ENCODE measurements at regions not wholly inside any gene's neighbourhood (a gene's known extent, or its start where the extent isn't known, plus 50 kb on each side); places are given as distances from the start of the nearest gene placed in this dataset.

DNA sequence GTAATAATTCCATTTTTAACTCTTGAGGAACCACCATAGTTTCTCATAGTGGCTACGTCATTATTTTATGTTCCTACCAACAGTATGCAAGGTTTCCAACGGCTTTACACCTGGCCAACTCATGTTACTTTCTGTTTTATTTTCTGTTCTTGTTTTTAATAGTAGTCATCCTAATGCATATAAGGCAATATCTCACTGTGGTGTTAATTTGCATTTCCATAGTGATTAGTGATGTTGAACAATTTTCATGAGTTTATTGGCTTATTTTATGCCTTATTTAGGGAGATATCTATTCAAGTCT lies 465.5 kb upstream of the KLF6 start:
- Histone ChIP-seq H4K20me1 (ENCODE audit: insufficient read depth, low read length) (no peaks in the 10 kb centered on the region), H3K27me3 (ENCODE audit: insufficient read depth, low read length, poor library complexity) (no peaks in the 10 kb centered on the region), H3K4me2 (ENCODE audit: insufficient read depth, low read length) (no peak overlapping the region), H3K4me3 (ENCODE audit: low read depth in 1 of 2, low read length in 2 of 2) (no peak overlapping the region), H3K9me3 (ENCODE audit: insufficient read depth, low read length, severe bottlenecking) (no peaks in the 10 kb centered on the region), H3K79me2 (ENCODE audit: insufficient read depth, low read length) (no peaks in the 10 kb centered on the region), H3K27ac (ENCODE audit: low read length) (no peak overlapping the region), H3K9ac (ENCODE audit: low read depth, low read length) (no peak overlapping the region), H3K36me3 (ENCODE audit: insufficient read depth, low read length) (no peaks in the 10 kb centered on the region), H2AFZ (ENCODE audit: low read depth, low read length) (no peak overlapping the region), H3K4me1 (ENCODE audit: insufficient read depth, low read length) (no peaks in the 10 kb centered on the region)
- TF ChIP-seq EZH2 (IDR thresholded peaks at IDR 0.05; ENCODE audit: borderline replicate concordance, low read depth, low read length, severe bottlenecking) = no peak
- TF ChIP-seq, protein P1, sequence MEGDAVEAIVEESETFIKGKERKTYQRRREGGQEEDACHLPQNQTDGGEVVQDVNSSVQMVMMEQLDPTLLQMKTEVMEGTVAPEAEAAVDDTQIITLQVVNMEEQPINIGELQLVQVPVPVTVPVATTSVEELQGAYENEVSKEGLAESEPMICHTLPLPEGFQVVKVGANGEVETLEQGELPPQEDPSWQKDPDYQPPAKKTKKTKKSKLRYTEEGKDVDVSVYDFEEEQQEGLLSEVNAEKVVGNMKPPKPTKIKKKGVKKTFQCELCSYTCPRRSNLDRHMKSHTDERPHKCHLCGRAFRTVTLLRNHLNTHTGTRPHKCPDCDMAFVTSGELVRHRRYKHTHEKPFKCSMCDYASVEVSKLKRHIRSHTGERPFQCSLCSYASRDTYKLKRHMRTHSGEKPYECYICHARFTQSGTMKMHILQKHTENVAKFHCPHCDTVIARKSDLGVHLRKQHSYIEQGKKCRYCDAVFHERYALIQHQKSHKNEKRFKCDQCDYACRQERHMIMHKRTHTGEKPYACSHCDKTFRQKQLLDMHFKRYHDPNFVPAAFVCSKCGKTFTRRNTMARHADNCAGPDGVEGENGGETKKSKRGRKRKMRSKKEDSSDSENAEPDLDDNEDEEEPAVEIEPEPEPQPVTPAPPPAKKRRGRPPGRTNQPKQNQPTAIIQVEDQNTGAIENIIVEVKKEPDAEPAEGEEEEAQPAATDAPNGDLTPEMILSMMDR (IDR thresholded peaks at IDR 0.05; ENCODE audit: borderline replicate concordance, extremely low read depth, low read length, poor library complexity, severe bottlenecking) = no peak
- no peak for DNase-seq
- no peak for ATAC-seq (ENCODE audit: insufficient read depth, low read depth)

GRCh38 chr10:4249841-4250586 lies 465.0 kb upstream of the KLF6 start:
- Histone ChIP-seq H3K79me2 (ENCODE audit: insufficient read depth, low read length) (no peaks in the 10 kb centered on the region), H3K36me3 (ENCODE audit: insufficient read depth, low read length) (no peaks in the 10 kb centered on the region), H3K27me3 (ENCODE audit: insufficient read depth, low read length, poor library complexity) (no peaks in the 10 kb centered on the region), H2AFZ (ENCODE audit: low read depth, low read length) (no peak overlapping the region), H3K4me2 (ENCODE audit: insufficient read depth, low read length) (no peak overlapping the region), H3K4me3 (ENCODE audit: low read depth in 1 of 2, low read length in 2 of 2) (no peak overlapping the region), H4K20me1 (ENCODE audit: insufficient read depth, low read length) (no peaks in the 10 kb centered on the region), H3K4me1 (ENCODE audit: insufficient read depth, low read length) (no peaks in the 10 kb centered on the region), H3K9ac (ENCODE audit: low read depth, low read length) (no peak overlapping the region), H3K27ac (ENCODE audit: low read length) (no peak overlapping the region), H3K9me3 (ENCODE audit: insufficient read depth, low read length, severe bottlenecking) (no peaks in the 10 kb centered on the region)
- TF ChIP-seq, protein P1 (IDR thresholded peaks at IDR 0.05; ENCODE audit: borderline replicate concordance, extremely low read depth, low read length, poor library complexity, severe bottlenecking) = no peak
- TF ChIP-seq EZH2 (IDR thresholded peaks at IDR 0.05; ENCODE audit: borderline replicate concordance, low read depth, low read length, severe bottlenecking) = no peak
- DNase-seq (no peak), ATAC-seq (ENCODE audit: insufficient read depth, low read depth) (no peak)

DNA sequence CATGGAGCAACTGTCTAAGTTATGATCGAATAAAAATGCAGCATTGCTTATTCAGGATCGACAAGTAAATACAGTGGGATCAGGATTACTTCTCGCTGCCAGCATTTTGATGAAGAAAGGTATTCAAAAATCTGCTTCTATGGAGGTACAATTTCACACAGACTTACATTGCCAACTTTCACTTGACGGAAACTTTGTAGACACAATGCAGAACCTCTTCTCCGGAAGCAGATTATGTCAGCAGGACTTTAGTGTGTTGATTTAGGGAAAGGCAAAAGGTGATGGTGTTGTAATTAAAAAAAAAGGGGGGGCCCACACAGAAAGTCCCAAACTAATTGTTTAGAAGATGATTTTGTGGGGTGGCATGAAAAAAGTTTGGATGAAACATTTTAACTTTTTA lies 462.4 kb upstream of the KLF6 start:
- no peak overlapping the region for H3K4me2 ChIP-seq (ENCODE audit: insufficient read depth, low read length)

More for the DNA sequence above, 462.4 kb upstream of the KLF6 start:
- Histone ChIP-seq H3K4me1 (ENCODE audit: insufficient read depth, low read length) (peaks cover 21% of the 10 kb centered on the region), H3K79me2 (ENCODE audit: insufficient read depth, low read length) (no peaks in the 10 kb centered on the region), H3K9ac (ENCODE audit: low read depth, low read length) (no peak overlapping the region), H3K36me3 (ENCODE audit: insufficient read depth, low read length) (no peaks in the 10 kb centered on the region), H4K20me1 (ENCODE audit: insufficient read depth, low read length) (no peaks in the 10 kb centered on the region), H3K9me3 (ENCODE audit: insufficient read depth, low read length, severe bottlenecking) (no peaks in the 10 kb centered on the region), H3K27ac (ENCODE audit: low read length) (no peak overlapping the region), H2AFZ (ENCODE audit: low read depth, low read length) (no peak overlapping the region), H3K4me3 (ENCODE audit: low read depth in 1 of 2, low read length in 2 of 2) (no peak overlapping the region), H3K27me3 (ENCODE audit: insufficient read depth, low read length, poor library complexity) (no peaks in the 10 kb centered on the region)
- TF ChIP-seq, protein P1 (IDR thresholded peaks at IDR 0.05; ENCODE audit: borderline replicate concordance, extremely low read depth, low read length, poor library complexity, severe bottlenecking) = no peak
- no peak for TF ChIP-seq EZH2 (IDR thresholded peaks at IDR 0.05; ENCODE audit: borderline replicate concordance, low read depth, low read length, severe bottlenecking)
- ATAC-seq (ENCODE audit: insufficient read depth, low read depth) (no peak), DNase-seq (no peak)

Data from DND-41 (cell line).